Panc1 (cell line): ENCODE measurements at regions not wholly inside any gene's neighbourhood (a gene's known extent, or its start where the extent isn't known, plus 50 kb on each side); places are given as distances from the start of the nearest gene placed in this dataset.

Experiments used
- ATAC-seq: fragments of 200-7000 bp; cut with Tn5 transposase; 2 replicates; pipeline ENCODE4 v1.9.1; 2020; ENCODE audit warnings: mild to moderate bottlenecking, moderate library complexity
- BruUV-seq: library from RNA; stranded (reverse); fragments of 400-500 nt; replicated peaks from 2 replicates; lab custom pipeline; 2021; lab: Mats Ljungman, UMichigan
- CTCF ChIA-PET: fragments of 300-600 bp; sonication (Branson Sonifier 250); formaldehyde crosslinking; loops from one replicate; lab custom pipeline; 2022; ENCODE audit warnings: antibody characterized with exemption; lab: Charles Lee
- POLR2A ChIA-PET: fragments of 300-600 bp; sonication (Branson Sonifier 250); formaldehyde crosslinking; loops from one replicate; lab custom pipeline; 2022; ENCODE audit warnings: antibody characterized with exemption; lab: Charles Lee
- DNase-seq: peaks from one replicate; pipeline ENCODE4 v3.0.0-alpha.2; 2010; ENCODE audit warnings: low read depth, low spot score
- H3K27ac ChIP-seq: 2 replicates; pipeline ENCODE4 v1.5.1; 2011; ENCODE audit warnings: mild to moderate bottlenecking, low read length, inconsistent platforms
- H3K27me3 ChIP-seq: fragments of 200-500 bp; sonication (Bioruptor generic); 2 replicates; pipeline ENCODE4 v1.6.0; 2014; ENCODE audit warnings: low read length, inconsistent platforms; ENCODE audit not compliant: control insufficient read depth, insufficient read depth
- H3K36me3 ChIP-seq: fragments of 200-500 bp; sonication (Bioruptor generic); 2 replicates; pipeline ENCODE4 v1.5.1; 2014; ENCODE audit warnings: inconsistent platforms, mild to moderate bottlenecking, low read length, moderate library complexity; ENCODE audit not compliant: control insufficient read depth, insufficient read depth
- H3K4me1 ChIP-seq: 2 replicates; pipeline ENCODE4 v1.5.1; 2011; ENCODE audit warnings: inconsistent platforms, mild to moderate bottlenecking, low read length, moderate library complexity; ENCODE audit not compliant: control insufficient read depth, insufficient read depth
- H3K4me3 ChIP-seq, 2 experiments: 2 replicates each; pipeline ENCODE4 v1.5.1; 2011 to 2012; ENCODE audit warnings: low read depth in 2 of 2, low read length in 2 of 2, mild to moderate bottlenecking in 2 of 2, inconsistent platforms in 1 of 2, moderate library complexity in 1 of 2
- H3K9me3 ChIP-seq: fragments of 200-500 bp; sonication (Bioruptor generic); 2 replicates; pipeline ENCODE4 v1.5.1; 2014; ENCODE audit warnings: low read depth, mild to moderate bottlenecking, inconsistent platforms, low read length, moderate library complexity; ENCODE audit not compliant: control insufficient read depth, insufficient read depth
- CTCF ChIP-seq: fragments of 450-650 bp; IDR thresholded peaks from 2 replicates; pipeline ENCODE4 v1.5.1; 2017; ENCODE audit warnings: mild to moderate bottlenecking
- POLR2AphosphoS5 ChIP-seq: IDR thresholded peaks from 2 replicates; pipeline ENCODE4 v1.6.1; 2012; ENCODE audit warnings: mild to moderate bottlenecking, low read depth, low read length, moderate library complexity
- SIN3A ChIP-seq: IDR thresholded peaks from 2 replicates; pipeline ENCODE4 v1.6.1; 2012; ENCODE audit warnings: low read depth, mild to moderate bottlenecking, low read length, moderate library complexity, borderline replicate concordance; ENCODE audit not compliant: insufficient read depth
- TCF7L2 ChIP-seq: IDR thresholded peaks from 2 replicates; pipeline ENCODE4 v1.6.1; 2011; ENCODE audit warnings: mild to moderate bottlenecking, low read depth, low read length, inconsistent platforms
- in situ Hi-C: cut with HindIII; loops from 2 replicates; pipeline ENCODE4 v1.10.0; 2016; ENCODE audit warnings: low sequenced_read_pairs, low pct_unique_long_range_greater_than_20kb
- intact Hi-C: fragments of 100-400 bp; cut with micrococcal nuclease; formaldehyde crosslinking; loops from one replicate; pipeline ENCODE4 v1.10.0; 2022; ENCODE audit not compliant: unreplicated experiment
- TF ChIP-seq, protein P1 (sequence below), 2 experiments: IDR thresholded peaks; 2 replicates each; pipeline ENCODE4 v1.6.1; 2011 to 2012; ENCODE audit warnings: low read depth in 2 of 2, control low read depth in 1 of 2, low read length in 1 of 2, mild to moderate bottlenecking in 1 of 2, moderate library complexity in 1 of 2; ENCODE audit not compliant: insufficient read depth in 1 of 2

DNA sequence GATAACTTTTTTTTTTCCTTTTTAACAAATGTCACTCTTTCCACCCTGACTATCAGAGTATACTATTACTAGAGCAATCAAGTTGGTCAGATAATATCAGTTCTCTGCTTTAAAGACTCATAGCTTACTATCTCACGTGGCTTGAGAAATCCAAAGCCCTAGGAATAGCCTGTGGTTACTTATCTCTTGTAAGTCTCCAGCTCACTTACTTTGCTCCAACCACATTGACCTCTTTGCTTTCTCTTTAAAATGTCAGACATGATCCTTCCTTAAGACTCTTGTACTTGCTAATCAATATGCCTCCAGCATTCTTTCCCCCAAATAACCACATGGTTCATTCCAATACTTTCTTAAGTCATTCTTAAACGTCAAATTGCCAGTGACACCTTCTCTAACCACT, 1292.2 kb downstream of the REEP3 start:
- no peak for ATAC-seq
- no peak for TF ChIP-seq TCF7L2
- TF ChIP-seq, protein P1, sequence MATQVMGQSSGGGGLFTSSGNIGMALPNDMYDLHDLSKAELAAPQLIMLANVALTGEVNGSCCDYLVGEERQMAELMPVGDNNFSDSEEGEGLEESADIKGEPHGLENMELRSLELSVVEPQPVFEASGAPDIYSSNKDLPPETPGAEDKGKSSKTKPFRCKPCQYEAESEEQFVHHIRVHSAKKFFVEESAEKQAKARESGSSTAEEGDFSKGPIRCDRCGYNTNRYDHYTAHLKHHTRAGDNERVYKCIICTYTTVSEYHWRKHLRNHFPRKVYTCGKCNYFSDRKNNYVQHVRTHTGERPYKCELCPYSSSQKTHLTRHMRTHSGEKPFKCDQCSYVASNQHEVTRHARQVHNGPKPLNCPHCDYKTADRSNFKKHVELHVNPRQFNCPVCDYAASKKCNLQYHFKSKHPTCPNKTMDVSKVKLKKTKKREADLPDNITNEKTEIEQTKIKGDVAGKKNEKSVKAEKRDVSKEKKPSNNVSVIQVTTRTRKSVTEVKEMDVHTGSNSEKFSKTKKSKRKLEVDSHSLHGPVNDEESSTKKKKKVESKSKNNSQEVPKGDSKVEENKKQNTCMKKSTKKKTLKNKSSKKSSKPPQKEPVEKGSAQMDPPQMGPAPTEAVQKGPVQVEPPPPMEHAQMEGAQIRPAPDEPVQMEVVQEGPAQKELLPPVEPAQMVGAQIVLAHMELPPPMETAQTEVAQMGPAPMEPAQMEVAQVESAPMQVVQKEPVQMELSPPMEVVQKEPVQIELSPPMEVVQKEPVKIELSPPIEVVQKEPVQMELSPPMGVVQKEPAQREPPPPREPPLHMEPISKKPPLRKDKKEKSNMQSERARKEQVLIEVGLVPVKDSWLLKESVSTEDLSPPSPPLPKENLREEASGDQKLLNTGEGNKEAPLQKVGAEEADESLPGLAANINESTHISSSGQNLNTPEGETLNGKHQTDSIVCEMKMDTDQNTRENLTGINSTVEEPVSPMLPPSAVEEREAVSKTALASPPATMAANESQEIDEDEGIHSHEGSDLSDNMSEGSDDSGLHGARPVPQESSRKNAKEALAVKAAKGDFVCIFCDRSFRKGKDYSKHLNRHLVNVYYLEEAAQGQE (IDR thresholded peaks at IDR 0.05; ENCODE audit: insufficient read depth in 1 of 2, low read depth in 2 of 2, low read length in 1 of 2), result no peak
- TF ChIP-seq CTCF, result no peak
- TF ChIP-seq SIN3A, result no peak
- TF ChIP-seq POLR2AphosphoS5, result no peak
- POLR2A ChIA-PET, result no interaction called here
- H3K4me1 ChIP-seq, result no peaks in the 10 kb centered on the region
- no peak for DNase-seq
- no TSS peak for BruUV-seq
- H3K9me3 ChIP-seq, result no peaks in the 10 kb centered on the region; the same call in 1 of the 2 replicates
- in situ Hi-C loops, result no loop called here
- H3K36me3 ChIP-seq, result no peaks in the 10 kb centered on the region
- no peak overlapping the region for H3K4me3 ChIP-seq
- intact Hi-C loops, result no loop called here
- CTCF ChIA-PET, result no interaction called here
- no peak overlapping the region for H3K27ac ChIP-seq
- no peaks in the 10 kb centered on the region for H3K27me3 ChIP-seq

DNA sequence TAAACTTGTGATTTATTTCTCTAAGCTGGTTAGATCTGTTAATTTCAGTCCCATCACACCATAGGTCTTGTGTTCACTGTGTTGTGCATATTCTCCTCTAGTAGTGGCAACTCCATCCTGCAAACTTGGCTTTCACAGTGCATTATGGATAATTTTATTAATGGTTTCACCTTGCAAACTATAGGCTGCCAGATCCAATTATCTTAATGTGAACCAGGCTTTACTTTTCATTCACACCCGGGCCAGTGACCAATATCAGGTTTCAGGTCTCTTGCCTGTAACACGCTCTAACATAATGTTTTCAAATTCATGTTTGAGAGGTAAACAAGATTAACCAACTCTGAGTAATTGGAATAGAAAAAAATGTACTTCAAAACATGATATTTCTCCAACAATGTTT, 1293.0 kb downstream of the REEP3 start:
- no peak for TF ChIP-seq TCF7L2
- TF ChIP-seq, protein P1 (IDR thresholded peaks at IDR 0.05; ENCODE audit: insufficient read depth in 1 of 2, low read depth in 2 of 2, low read length in 1 of 2), result no peak
- TF ChIP-seq POLR2AphosphoS5, result no peak
- no peak for TF ChIP-seq CTCF
- TF ChIP-seq SIN3A, result no peak
- intact Hi-C loops (no loop called here), in situ Hi-C loops (no loop called here)
- ATAC-seq (no peak), DNase-seq (no peak)
- Histone ChIP-seq H3K9me3 (no peaks in the 10 kb centered on the region; the same call in 1 of the 2 replicates), H3K36me3 (no peaks in the 10 kb centered on the region), H3K27ac (no peak overlapping the region), H3K4me3 (no peak overlapping the region), H3K4me1 (no peaks in the 10 kb centered on the region), H3K27me3 (no peaks in the 10 kb centered on the region)
- CTCF ChIA-PET, result no interaction called here
- BruUV-seq, result no TSS peak
- POLR2A ChIA-PET, result no interaction called here
